ENCODE measurements at regions not wholly inside any gene's neighbourhood (a gene's known extent, or its start where the extent isn't known, plus 50 kb on each side); places are given as distances from the start of the nearest gene placed in this dataset.

- H3K27ac ChIP-seq, result no peak overlapping the region
- no peak; the same call in 1 of the 2 replicates for TF ChIP-seq CTCF (conservative IDR thresholded peaks at IDR 0.05)
These were observed 128.0 kb upstream of the GYPC start for GRCh38 chr2:126527836-126528490.

GRCh38 chr2:126531029-126531428, 124.9 kb upstream of the GYPC start:
- TF ChIP-seq CTCF (conservative IDR thresholded peaks at IDR 0.05), result no peak
- no peak overlapping the region for H3K27ac ChIP-seq

- no peak for TF ChIP-seq CTCF (conservative IDR thresholded peaks at IDR 0.05)
- no peak overlapping the region for H3K27ac ChIP-seq
These were observed 121.5 kb upstream of the GYPC start for GRCh38 chr2:126534478-126534877.

GRCh38 chr2:126535408-126535807, 120.5 kb upstream of the GYPC start:
- no peak for TF ChIP-seq CTCF (conservative IDR thresholded peaks at IDR 0.05)
- H3K27ac ChIP-seq, result no peak overlapping the region

GRCh38 chr2:126536605-126537200, 119.3 kb upstream of the GYPC start:
- no peak for TF ChIP-seq CTCF (conservative IDR thresholded peaks at IDR 0.05)

GRCh38 chr2:126539101-126539500, 116.9 kb upstream of the GYPC start:
- no peak overlapping the region for H3K27ac ChIP-seq
- TF ChIP-seq CTCF (conservative IDR thresholded peaks at IDR 0.05), result no peak

More at GRCh38 chr2:126536605-126537200, 119.3 kb upstream of the GYPC start:
- no peak overlapping the region for H3K27ac ChIP-seq

GRCh38 chr2:126542247-126542646, 113.7 kb upstream of the GYPC start:
- no peak overlapping the region for H3K27ac ChIP-seq

More at GRCh38 chr2:126542247-126542646, 113.7 kb upstream of the GYPC start:
- no peak for TF ChIP-seq CTCF (conservative IDR thresholded peaks at IDR 0.05)
